Retinal pigment epithelial cell (primary cell): ENCODE measurements at regions not wholly inside any gene's neighbourhood (a gene's known extent, or its start where the extent isn't known, plus 50 kb on each side); places are given as distances from the start of the nearest gene placed in this dataset.

ENCODE experiments used
- DNase-seq: peaks from one replicate; pipeline ENCODE4 v3.0.0-alpha.2; 2010; ENCODE audit warnings: low read depth
- H3K4me3 ChIP-seq: 2 replicates; pipeline ENCODE4 v1.5.1; 2011; ENCODE audit warnings: mild to moderate bottlenecking, low read length, control low read depth, moderate library complexity
- TF ChIP-seq, protein P1 (sequence below): conservative IDR thresholded peaks from 2 replicates; pipeline ENCODE4 v1.5.1; 2011; ENCODE audit warnings: low read depth, low read length, control low read depth, inconsistent platforms

GRCh38 chr15:81485806-81486205 is 111.8 kb upstream of the TMC3 start:
- TF ChIP-seq, protein P1, sequence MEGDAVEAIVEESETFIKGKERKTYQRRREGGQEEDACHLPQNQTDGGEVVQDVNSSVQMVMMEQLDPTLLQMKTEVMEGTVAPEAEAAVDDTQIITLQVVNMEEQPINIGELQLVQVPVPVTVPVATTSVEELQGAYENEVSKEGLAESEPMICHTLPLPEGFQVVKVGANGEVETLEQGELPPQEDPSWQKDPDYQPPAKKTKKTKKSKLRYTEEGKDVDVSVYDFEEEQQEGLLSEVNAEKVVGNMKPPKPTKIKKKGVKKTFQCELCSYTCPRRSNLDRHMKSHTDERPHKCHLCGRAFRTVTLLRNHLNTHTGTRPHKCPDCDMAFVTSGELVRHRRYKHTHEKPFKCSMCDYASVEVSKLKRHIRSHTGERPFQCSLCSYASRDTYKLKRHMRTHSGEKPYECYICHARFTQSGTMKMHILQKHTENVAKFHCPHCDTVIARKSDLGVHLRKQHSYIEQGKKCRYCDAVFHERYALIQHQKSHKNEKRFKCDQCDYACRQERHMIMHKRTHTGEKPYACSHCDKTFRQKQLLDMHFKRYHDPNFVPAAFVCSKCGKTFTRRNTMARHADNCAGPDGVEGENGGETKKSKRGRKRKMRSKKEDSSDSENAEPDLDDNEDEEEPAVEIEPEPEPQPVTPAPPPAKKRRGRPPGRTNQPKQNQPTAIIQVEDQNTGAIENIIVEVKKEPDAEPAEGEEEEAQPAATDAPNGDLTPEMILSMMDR, result no peak
- no peak overlapping the region for H3K4me3 ChIP-seq
- DNase-seq, result no peak

DNA sequence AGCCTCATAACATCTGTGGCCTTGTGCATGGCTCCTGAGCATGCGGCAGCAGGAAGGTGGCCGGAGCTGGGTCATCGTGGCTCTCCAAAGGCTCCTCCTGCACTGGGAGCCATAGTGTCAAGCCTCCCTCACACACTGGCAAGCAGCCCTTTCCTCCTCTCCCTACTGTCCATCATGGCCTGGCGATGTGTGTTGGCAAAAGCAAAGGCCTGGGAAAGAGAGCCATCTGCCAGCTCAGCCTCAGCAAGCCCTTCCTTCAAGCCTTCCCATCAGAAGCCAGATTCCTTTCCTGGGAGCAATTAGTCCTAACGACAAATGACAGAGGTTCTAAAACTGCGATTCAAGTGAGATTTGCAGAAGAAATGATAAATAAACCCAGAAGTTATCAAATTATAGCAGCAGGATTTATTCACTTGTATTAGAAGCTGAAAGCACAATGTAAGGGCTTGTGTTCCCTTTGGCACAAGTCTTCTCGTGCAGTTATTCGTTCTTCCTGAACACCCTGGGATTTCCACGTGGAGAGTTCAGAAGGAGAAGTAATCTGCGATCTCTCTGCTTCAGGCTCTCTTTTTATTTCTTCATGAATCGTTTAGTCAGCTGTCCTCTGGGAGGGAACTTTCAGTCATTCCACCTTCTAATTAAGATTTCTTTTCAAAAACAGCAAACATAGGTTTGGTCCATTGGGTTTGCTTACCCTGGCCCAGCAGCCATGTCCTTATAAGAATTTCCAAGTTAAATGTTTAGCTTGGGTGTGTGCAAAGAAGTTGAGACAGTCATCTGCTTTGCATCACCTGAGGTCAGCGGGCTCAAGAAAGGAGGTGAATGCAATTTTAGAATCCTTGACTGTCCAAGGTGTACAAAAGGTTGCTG is 110.3 kb upstream of the TMC3 start:
- H3K4me3 ChIP-seq, result no peak overlapping the region
- TF ChIP-seq, protein P1, result no peak
- no peak for DNase-seq

- H3K4me3 ChIP-seq, result no peak overlapping the region
Observed at GRCh38 chr15:81483496-81483895, 109.5 kb upstream of the TMC3 start.

GRCh38 chr15:81481346-81481745 is 107.3 kb upstream of the TMC3 start:
- TF ChIP-seq, protein P1, result no peak
- no peak for DNase-seq
- no peak overlapping the region for H3K4me3 ChIP-seq

More at GRCh38 chr15:81483496-81483895, 109.5 kb upstream of the TMC3 start:
- TF ChIP-seq, protein P1, result no peak
- no peak for DNase-seq

GRCh38 chr15:81480645-81481053 is 106.6 kb upstream of the TMC3 start:
- TF ChIP-seq, protein P1, result peak; percentile 65
- H3K4me3 ChIP-seq, result no peak overlapping the region
- DNase-seq, result peak; percentile 14

GRCh38 chr15:81478354-81478753 is 104.3 kb upstream of the TMC3 start:
- no peak overlapping the region for H3K4me3 ChIP-seq
- DNase-seq, result no peak
- TF ChIP-seq, protein P1, result no peak

DNA sequence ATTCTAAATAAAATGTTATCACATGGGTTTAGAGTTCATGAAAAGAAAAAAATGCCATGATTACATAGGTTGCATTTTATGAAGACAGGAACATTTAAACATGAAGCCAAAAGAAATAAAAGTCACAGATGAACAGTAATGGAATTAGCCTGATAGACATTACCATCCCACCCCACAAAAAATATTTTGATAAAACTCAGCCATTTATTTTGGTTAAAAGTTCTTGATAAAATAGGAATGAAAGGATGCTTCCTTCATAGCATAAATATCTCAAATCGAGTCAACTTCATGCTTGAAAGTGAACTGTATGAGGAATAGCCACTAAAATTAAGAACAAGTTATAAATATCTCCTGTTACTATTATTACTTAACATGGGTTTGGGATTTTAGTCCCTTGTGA is 101.9 kb upstream of the TMC3 start:
- DNase-seq, result no peak

More for the DNA sequence above, 101.9 kb upstream of the TMC3 start:
- TF ChIP-seq, protein P1, result no peak
- no peak overlapping the region for H3K4me3 ChIP-seq
